ENCODE measurements at regions not wholly inside any gene's neighbourhood (a gene's known extent, or its start where the extent isn't known, plus 50 kb on each side); places are given as distances from the start of the nearest gene placed in this dataset.

DNA sequence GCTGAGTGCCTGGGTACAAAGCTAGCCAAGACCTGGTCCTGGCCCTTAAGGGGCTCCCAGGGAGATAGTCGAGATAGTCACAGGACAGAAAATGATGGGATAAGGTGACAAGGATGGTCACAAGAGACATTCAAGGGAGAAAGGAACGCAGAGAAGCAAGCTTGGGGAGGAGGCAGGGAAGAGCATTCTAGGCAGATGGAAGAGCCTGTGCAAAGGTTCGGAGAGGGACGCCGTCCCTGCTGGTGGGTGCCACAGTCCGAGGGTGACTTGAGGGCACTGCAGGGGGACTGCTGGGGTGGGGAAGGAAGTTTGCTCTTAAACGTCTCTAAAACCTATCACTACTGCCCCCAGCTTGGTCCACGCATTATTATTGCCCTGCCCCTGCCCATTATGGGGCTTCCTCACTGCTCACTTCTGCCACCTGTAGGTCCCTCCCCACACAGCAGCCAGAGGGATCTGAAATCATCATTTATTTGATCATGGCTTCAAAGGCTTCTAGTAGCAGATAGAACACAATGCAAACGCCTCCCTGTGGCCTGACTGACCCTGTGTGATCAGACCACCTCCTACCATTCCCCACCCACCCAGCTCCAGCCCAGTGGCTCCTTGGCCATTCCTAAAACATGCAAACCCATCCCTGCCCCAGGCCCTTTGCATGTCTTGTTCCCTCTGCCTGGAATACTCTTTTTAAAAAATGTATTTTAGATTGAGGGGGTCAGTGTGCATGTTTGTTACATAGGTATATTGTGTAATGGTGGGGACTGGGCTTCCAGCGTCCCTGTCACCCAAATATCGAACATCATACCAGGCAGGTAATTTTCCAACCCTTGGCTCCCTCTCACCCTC is 60.3 kb downstream of the RMI2 start:
- no peaks in the 10 kb centered on the region for H3K4me1 ChIP-seq
- CTCF ChIA-PET = interaction anchor here (0.5 to 2.4 kb wide), 3 partner anchors 10 to 284 kb away, joined by 3 to 15 read pairs (median 4); no protein-coding TSS in a partner anchor
- H3K27me3 ChIP-seq (replicated peaks; ENCODE audit: control insufficient read depth, insufficient read depth, low read length) = no peaks in the 10 kb centered on the region
- TF ChIP-seq, protein P1, sequence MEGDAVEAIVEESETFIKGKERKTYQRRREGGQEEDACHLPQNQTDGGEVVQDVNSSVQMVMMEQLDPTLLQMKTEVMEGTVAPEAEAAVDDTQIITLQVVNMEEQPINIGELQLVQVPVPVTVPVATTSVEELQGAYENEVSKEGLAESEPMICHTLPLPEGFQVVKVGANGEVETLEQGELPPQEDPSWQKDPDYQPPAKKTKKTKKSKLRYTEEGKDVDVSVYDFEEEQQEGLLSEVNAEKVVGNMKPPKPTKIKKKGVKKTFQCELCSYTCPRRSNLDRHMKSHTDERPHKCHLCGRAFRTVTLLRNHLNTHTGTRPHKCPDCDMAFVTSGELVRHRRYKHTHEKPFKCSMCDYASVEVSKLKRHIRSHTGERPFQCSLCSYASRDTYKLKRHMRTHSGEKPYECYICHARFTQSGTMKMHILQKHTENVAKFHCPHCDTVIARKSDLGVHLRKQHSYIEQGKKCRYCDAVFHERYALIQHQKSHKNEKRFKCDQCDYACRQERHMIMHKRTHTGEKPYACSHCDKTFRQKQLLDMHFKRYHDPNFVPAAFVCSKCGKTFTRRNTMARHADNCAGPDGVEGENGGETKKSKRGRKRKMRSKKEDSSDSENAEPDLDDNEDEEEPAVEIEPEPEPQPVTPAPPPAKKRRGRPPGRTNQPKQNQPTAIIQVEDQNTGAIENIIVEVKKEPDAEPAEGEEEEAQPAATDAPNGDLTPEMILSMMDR (IDR thresholded peaks at IDR 0.05; ENCODE audit: insufficient read depth in 1 of 2, low read depth in 1 of 2, low read length in 1 of 2, severe bottlenecking in 1 of 2, unreplicated experiment in 1 of 2) = peak; percentile 50 to 56
- Mint-ChIP-seq H3K9me3 (ENCODE audit: unreplicated experiment) (no peaks in the 10 kb centered on the region), H3K4me3 (ENCODE audit: unreplicated experiment) (no peak overlapping the region), H3K36me3 (ENCODE audit: insufficient read depth, unreplicated experiment) (no peaks in the 10 kb centered on the region), H3K27me3 (ENCODE audit: insufficient read depth, unreplicated experiment) (no peaks in the 10 kb centered on the region), H3K27ac (ENCODE audit: unreplicated experiment) (no peak overlapping the region), H3K4me1 (ENCODE audit: low read depth, unreplicated experiment) (no peaks in the 10 kb centered on the region)
- POLR2A ChIA-PET = no interaction called here
- DNase-seq = peak; percentile 55 to 68
- H3K4me3 ChIP-seq (ENCODE audit: low read depth, low read length) = no peak overlapping the region
- no TSS peak for BruUV-seq (replicated peaks)
- no peaks in the 10 kb centered on the region for H3K36me3 ChIP-seq (ENCODE audit: control insufficient read depth, insufficient read depth, low read length)
- no peaks in the 10 kb centered on the region for H3K9me3 ChIP-seq
- intact Hi-C loops (cut with micrococcal nuclease; ENCODE audit: unreplicated experiment) = loop anchor here (1.0 to 10.0 kb wide), 5 partner anchors 9 to 434 kb away; no protein-coding TSS in a partner anchor

DNA sequence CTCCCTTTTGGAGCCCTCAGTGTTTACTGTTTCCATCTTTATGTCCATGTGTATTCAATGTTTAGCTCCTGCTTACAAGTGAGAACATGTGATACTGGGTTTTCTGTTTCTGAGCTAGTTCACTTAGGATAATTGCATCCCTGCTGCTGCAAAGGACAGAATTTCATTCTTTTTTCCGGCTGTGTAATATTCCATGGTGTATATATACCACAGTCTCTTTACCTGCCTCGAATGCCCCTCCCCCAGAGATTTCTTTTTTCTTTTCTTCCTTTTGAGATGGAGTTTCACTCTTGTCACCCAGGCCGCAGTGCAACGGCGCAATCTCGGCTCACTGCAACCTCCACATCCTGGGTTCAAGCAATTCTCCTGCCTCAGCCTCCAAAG is 60.9 kb downstream of the RMI2 start:
- Histone ChIP-seq H3K4me1 (no peaks in the 10 kb centered on the region), H3K27me3 (replicated peaks; ENCODE audit: control insufficient read depth, insufficient read depth, low read length) (no peaks in the 10 kb centered on the region), H3K4me3 (ENCODE audit: low read depth, low read length) (no peak overlapping the region), H3K36me3 (ENCODE audit: control insufficient read depth, insufficient read depth, low read length) (no peaks in the 10 kb centered on the region), H3K9me3 (no peaks in the 10 kb centered on the region)
- BruUV-seq (replicated peaks) = no TSS peak
- POLR2A ChIA-PET = no interaction called here
- Mint-ChIP-seq H3K4me1 (ENCODE audit: low read depth, unreplicated experiment) (no peaks in the 10 kb centered on the region), H3K9me3 (ENCODE audit: unreplicated experiment) (no peaks in the 10 kb centered on the region), H3K4me3 (ENCODE audit: unreplicated experiment) (no peak overlapping the region), H3K27me3 (ENCODE audit: insufficient read depth, unreplicated experiment) (no peaks in the 10 kb centered on the region), H3K36me3 (ENCODE audit: insufficient read depth, unreplicated experiment) (no peaks in the 10 kb centered on the region), H3K27ac (ENCODE audit: unreplicated experiment) (no peak overlapping the region)
- CTCF ChIA-PET = interaction anchor here (2.4 kb wide), 1 partner anchor 10 kb away, joined by 15 read pairs; no protein-coding TSS in a partner anchor
- TF ChIP-seq, protein P1 (IDR thresholded peaks at IDR 0.05; ENCODE audit: insufficient read depth in 1 of 2, low read depth in 1 of 2, low read length in 1 of 2, severe bottlenecking in 1 of 2, unreplicated experiment in 1 of 2) = no peak
- no peak for DNase-seq
- intact Hi-C loops (cut with micrococcal nuclease; ENCODE audit: unreplicated experiment) = loop anchor here (2.0 to 10.0 kb wide), 3 partner anchors 127 to 409 kb away; no protein-coding TSS in a partner anchor

DNA sequence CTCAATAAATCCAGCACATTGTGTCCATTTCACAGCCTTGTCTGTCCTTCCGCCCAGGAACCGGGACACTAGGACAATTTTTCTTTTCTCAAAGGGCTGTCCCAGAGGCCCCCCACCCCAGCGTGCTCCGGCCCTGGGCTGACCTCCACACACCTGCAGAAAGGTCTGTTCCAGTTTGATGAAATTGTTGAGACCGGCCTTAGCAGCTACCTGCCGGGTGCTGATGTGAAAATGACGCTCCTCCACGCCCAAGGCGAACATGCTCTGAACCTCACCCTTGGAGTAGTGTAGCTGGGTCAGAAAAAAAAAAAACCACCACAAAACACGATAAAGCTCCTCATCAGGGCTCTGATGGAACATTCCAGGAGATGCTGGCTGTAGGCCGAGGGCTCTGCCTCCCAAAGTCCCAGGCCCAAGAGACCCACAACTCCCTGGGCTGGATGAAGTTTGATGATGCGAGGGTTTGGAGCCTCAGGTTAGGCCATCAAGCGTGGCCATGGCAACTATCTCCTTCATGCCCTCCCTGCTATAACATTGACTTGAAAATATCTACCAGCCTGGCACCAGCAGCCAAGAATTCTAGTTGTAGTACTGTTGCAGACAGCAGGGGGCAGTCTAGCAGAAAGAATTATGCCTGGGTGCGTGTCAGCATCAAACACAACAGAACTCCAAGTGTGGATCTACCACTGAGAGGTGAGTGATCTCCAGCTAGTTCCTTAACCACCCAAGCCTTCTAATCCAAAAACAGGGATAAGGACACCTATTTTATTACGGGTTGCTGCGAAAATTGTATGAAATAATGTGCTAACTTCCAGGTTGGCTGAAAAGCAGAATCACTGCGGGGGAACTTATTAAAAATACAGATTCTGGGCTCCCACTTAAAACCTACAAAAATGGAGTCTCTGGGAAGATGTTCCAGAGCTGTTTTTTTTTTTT is 62.1 kb downstream of the RMI2 start:
- Mint-ChIP-seq H3K4me1 (ENCODE audit: low read depth, unreplicated experiment) (no peaks in the 10 kb centered on the region), H3K27me3 (ENCODE audit: insufficient read depth, unreplicated experiment) (no peaks in the 10 kb centered on the region), H3K4me3 (ENCODE audit: unreplicated experiment) (no peak overlapping the region), H3K27ac (ENCODE audit: unreplicated experiment) (no peak overlapping the region), H3K9me3 (ENCODE audit: unreplicated experiment) (no peaks in the 10 kb centered on the region), H3K36me3 (ENCODE audit: insufficient read depth, unreplicated experiment) (no peaks in the 10 kb centered on the region)
- ChIA-PET CTCF (interaction anchor here (0.6 to 2.1 kb wide), 8 partner anchors 11 to 235 kb away, joined by 3 to 9 read pairs (median 6); partner anchors contain the start of gene SOCS1), POLR2A (interaction anchor here (0.5 kb wide), 1 partner anchor 262 kb away, joined by 4 read pairs; no protein-coding TSS in a partner anchor)
- intact Hi-C loops (cut with micrococcal nuclease; ENCODE audit: unreplicated experiment) = loop anchor here (1.0 to 10.0 kb wide), 4 partner anchors 125 to 407 kb away; no protein-coding TSS in a partner anchor
- Histone ChIP-seq H3K36me3 (ENCODE audit: control insufficient read depth, insufficient read depth, low read length) (no peaks in the 10 kb centered on the region), H3K4me3 (ENCODE audit: low read depth, low read length) (no peak overlapping the region), H3K27me3 (replicated peaks; ENCODE audit: control insufficient read depth, insufficient read depth, low read length) (no peaks in the 10 kb centered on the region), H3K4me1 (no peaks in the 10 kb centered on the region), H3K9me3 (no peaks in the 10 kb centered on the region)
- TF ChIP-seq, protein P1 (IDR thresholded peaks at IDR 0.05; ENCODE audit: insufficient read depth in 1 of 2, low read depth in 1 of 2, low read length in 1 of 2, severe bottlenecking in 1 of 2, unreplicated experiment in 1 of 2) = peak; percentile 68 to 73
- DNase-seq = peak; percentile 52 to 77
- BruUV-seq (replicated peaks) = no TSS peak
